Hematopoietic multipotent progenitor cell treated with erythropoietin and hydrocortisone succinate and interleukin-3 and kit ligand, for 15 days (in vitro differentiated cells): ENCODE measurements at regions not wholly inside any gene's neighbourhood (a gene's known extent, or its start where the extent isn't known, plus 50 kb on each side); places are given as distances from the start of the nearest gene placed in this dataset.
A peak's percentile ranks its signal among the peaks of the same experiment; 100 is the strongest.
"Not testable (repeated sequence)": the region's sequence is repeated elsewhere in the genome, so short reads cannot be mapped to it uniquely, and the experiment has no call there.

ENCODE experiments used
- DNase-seq: peaks from one replicate; pipeline ENCODE4 v3.0.0-alpha.2; 2015; ENCODE audit warnings: low spot score

DNA sequence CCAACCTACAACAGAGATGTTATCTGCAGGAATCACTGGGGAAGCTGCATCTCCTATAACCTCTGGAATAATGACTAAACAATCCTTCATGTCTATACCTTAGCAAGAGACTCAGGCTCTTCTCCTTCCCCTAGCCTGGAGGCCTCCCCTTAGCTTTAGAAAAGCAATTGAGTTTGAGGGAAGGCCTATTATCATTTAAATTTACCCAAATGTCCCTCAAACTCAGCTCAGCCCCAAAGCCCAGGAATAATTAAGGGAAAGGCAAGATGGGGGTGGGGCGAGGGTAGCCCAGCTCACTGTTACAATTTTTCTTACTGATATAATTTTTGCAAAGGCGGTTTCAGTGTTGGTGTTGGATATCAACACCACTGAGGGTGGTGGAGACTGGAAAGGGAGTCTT, 151.4 kb upstream of the EEA1 start:
- DNase-seq, result no peak

GRCh38 chr12:93080994-93081809, 152.1 kb upstream of the EEA1 start:
- DNase-seq, result no peak

- DNase-seq, result no peak
Observed at GRCh38 chr12:93081810-93082165, 152.7 kb upstream of the EEA1 start.

DNA sequence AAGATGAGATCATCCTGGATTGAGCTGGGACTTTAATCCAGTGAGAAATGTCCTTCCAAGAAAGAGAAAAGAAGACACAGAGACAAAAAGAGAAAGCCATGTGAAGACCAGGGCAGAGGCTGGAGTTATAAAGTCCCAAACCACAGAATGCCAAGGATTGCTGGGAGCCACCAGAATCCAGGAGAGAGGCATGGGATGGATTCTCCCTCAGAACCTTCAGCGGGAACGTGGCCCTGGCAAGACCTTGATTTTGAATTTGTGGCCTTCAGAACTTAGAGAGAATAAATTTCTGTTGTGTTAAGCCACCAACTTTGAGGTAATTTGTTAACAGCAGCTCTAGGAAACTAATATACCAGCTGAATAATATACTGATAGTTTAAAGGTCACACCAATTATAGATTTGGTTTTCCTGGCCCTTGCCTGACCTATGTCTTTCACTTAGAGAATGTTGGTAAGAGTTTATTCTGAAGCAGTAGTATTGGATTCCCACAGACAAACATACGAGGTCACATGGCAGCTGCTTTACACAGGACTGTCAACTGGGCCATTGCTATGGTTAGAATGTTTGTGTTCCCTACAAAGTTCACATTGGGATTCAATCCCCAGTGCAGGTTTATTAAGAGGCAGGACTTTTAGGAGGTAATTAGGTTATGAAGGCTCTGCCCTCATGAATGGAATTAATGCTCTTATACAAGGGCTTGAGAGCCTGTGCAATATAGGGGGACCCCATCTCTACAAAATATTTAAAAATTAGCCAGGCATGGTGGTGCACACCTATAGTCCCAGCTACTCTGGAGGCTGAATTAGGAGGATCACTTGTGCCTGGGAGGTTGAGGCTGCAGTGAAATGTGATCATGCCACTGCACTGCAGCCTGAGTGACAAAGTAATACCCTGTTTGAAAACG, 156.5 kb upstream of the EEA1 start:
- no peak for DNase-seq

DNA sequence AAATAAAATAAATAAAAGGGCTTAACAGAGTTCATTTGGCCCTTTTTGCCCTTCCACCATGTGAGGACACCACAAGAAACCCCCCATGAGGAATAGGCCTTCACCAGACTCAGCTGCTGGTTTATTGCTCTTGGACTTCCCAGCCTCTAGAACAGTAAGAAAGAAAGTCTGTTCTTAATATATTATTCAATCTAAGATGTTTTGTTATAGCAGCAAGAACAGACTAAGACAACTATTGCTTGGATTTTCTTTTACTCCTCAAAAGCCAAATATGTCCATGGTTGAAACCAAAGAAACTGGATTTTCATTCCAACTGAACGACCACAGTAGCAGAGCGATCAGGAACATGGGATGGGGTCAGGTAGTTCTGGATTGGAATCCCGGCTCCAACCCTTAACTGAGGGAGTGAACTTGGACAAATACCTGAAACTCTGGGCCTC, 157.2 kb upstream of the EEA1 start:
- DNase-seq, result no peak

DNA sequence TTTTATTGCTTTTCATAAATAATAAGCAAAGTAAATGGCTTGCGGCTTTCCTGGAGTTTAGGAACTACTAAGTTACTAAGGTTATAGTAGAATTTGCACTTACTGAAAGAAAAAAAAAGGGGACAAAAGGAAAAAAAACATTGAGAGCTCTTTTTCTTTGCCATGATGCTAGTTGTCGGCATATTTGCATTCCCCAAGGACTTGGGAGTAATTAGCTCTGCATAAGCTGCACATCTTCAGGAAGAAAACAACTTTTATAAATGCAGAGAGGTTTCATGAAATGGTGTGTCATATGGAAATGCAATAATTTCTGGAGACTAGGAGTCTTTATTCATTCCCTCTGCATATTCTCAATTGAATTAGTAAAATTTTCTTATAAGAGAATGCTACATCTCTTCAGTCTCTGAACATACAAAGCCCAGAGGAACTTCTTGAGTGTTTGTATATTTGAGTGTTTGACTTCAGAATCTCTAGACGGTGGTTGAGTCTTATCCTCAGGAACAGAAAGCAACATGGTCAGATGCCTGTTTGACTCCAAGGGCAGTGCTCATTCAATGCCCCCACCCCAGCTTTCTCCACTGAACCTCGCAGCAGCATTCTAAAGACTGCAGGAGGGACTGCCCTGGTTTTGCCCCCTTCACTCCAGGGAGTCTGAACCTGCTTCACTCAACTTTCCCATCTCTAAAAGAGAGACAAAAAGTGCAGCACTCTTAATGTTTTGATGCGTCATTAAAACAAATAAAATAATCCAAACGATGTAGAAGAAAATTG, 158.9 kb upstream of the EEA1 start:
- no peak for DNase-seq

DNA sequence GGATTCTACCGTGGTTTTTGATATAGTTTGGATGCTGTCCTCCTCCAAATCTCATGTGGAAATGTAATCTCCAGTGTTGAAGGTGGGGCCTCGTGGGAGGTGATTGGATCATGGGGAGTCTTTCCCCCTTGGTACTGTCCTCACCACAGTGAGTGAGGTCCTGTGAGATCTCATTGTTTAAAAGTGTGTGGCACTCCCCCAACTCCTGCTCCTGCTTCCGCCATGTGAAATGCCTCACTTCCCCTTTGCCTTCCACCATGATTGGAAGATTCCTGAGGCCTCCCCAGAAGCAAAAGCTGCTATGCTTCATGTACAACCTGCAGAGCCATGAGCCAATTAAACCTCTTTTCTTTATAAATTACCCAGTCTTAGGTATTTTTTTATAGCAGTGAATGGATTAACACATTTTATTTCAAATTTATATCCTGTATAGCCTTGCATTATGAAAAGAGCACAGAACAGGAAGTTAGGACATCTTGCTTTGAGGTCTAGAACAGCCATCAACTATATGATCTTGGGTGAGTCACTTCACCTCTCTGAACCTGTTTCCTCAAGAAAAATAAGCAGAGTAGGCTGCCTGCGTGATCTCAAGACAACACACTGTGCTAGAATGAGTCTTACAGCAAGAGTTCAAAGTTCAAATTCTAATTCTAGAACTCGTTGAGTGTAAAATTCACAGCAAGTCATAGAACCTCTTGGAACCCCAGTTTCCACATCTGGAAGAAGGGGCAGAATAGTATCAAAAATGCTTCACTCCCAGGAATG, 160.9 kb upstream of the EEA1 start:
- no peak for DNase-seq

GRCh38 chr12:93090731-93091172, 161.7 kb upstream of the EEA1 start:
- no peak for DNase-seq

DNA sequence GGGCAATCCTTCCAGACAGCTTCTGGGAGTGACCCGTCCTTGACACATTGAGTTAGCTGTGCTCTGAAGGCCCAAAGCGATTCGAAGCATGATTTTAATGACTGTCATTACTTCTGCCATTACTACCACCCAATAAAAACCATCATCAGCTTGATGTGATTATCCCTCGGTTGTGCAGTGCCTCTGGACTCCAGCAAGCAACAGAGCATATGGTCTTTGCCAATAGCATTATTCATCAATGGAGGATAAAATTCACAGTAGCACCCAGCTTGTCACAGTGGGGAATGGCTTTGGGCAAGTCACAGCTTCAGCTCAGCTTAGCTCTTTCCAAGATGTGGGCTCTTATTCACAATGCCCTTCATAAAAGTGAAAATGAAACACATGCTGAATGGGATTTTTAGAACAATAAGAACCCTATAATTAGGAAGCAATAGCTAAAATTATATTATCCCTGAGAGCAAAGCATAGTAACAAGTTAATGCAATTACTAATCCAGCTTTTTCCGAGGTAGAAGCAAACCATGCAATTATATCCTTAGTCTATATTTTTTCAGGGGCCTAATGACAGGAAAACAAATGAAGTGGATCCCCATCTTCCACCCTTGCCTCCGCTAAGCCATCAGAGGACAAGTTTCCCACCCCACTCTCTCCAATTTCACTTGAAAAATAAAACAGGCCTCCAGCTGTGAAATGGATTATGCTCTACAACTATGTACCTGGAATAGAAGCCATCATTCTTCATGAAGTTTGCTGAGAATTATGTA, 163.0 kb upstream of the EEA1 start:
- DNase-seq, result no peak

- no peak for DNase-seq
Observed at GRCh38 chr12:93092649-93092945, 163.5 kb upstream of the EEA1 start.

DNA sequence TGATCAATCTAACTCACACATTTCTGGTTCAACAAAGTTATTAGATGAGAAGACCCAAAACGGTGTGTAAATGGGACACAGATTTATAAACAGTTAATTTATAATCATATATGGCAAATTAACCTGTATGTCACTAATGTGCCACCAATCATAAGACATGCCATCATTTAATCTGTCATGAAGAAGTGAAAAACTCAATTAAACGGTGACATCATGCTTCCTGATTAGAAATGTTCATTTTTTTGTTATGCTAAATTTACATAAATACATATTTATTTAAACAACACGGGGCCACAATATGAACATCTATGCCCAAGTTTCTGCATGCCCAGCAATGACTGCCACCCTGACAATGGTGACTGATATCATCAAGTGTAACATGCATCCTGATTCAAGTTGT, 164.1 kb upstream of the EEA1 start:
- no peak for DNase-seq

DNA sequence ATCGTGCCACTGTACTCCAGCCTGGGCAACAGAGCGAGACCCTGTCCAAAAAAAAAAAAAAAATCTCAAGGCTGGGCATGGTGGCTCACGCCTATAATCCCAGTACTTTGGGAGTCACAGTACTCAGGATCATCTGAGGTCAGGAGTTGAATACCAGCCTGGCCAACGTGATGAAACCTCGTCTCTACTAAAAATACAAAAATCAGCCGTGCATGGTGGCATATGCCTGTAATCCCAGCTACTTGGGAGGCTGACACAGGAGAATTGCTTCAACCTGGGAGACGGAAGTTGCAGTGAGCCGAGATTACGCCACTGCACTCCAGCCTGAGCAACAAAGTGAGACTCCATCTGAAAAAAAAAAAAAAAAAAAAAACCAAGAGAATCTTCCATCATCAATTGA, 165.1 kb upstream of the EEA1 start:
- DNase-seq, result not testable (repeated sequence)

DNA sequence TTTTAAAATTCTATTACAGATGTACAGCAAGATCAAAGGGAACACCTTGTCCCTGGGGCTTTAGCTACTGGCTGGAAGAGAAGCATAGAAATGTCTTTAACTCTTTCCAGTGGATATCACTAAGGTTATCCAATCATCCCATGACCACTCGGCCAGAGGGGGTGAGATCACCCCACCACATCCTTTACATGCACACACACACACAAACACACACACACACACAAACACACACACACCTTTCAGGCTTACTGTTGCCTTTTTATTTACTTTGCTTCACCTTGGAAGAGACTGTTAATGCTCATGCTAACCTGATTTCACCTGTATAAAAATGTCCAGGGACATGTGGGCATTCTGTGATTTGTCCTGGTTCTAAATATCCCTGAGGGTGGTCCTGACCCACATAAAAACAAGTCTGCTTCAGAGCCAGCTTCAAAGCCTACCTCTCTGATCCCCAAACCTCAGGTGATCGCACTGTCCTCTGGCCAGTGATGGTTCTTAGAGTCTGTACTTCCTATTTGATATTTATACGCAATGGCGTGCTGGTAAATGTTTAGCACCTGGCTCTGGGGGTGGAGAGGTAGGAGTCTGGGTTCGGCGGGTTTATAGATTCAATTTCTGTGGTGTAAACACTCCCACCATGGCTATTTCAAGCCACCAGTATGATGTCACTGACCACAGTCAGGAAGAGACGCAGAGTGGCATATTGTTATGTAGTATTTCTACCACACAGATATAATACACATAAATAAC, 166.1 kb upstream of the EEA1 start:
- DNase-seq, result no peak

GRCh38 chr12:93097417-93097816, 168.3 kb upstream of the EEA1 start:
- DNase-seq, result no peak

GRCh38 chr12:93098077-93098476, 169.0 kb upstream of the EEA1 start:
- DNase-seq, result peak; percentile 83

- no peak for DNase-seq
Observed at GRCh38 chr12:93099792-93100191, 170.7 kb upstream of the EEA1 start.

DNA sequence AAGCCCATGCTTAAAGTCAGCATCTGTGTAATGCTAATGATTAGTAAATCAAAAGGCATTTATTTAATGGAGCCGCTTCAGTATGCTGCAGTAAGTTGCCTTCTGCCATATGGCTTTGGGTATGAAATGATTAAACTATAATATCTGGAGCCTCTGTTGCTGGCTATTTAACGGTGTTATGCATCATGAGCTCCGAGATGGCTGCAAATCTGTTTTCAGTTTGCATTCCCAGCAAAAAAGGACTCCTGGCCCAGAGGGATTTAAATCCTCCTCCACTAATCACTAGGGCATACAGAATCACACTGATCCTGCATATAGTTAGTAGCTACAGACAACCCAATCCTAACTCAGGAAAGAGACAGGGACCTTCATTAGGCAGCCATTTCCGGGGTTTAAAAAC, 171.5 kb upstream of the EEA1 start:
- DNase-seq, result no peak

DNA sequence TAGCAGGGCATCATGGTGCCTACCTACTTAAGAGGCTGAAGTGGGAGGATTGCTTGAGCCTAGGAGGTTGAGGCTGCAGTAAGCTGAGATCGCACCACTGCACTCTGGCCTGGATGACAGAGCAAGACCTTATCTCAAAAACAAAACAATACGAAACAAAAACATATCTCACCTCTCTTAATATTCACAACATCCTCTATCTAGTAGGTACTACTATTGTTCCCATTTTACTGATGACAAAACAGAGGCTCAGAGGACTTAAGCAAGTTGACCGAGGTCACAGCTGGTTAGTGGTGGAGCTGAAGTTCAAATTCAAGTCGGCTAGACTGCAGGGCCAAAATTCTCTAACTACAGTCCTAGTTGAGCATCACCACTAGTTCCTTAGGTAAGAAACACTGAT, 172.3 kb upstream of the EEA1 start:
- DNase-seq, result no peak

- DNase-seq, result no peak
Observed at GRCh38 chr12:93102312-93102711, 173.2 kb upstream of the EEA1 start.

DNA sequence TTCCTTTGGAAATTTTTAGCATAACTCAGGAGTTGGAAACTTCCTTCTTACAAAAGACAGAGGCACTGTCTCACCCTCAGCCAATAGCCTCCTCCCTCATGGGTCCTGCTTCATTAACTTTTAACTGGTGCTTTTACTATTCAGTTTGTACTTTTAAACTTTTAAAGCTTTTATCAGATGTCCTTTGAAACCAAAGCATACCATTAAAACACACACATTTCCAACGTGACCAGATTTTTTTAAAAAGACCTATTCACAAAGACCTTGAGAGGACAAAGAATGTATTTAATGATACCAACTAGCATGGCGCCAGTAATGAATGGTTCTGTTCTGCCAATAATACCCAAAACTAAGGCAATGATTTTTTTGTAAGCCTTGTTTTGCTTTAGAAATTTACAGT, 173.6 kb upstream of the EEA1 start:
- DNase-seq, result no peak
